K562 (cell line): ENCODE measurements at regions not wholly inside any gene's neighbourhood (a gene's known extent, or its start where the extent isn't known, plus 50 kb on each side); places are given as distances from the start of the nearest gene placed in this dataset.

ENCODE experiments used
- CBX5 ChIP-seq: IDR thresholded peaks from 2 replicates; pipeline ENCODE4 v1.6.1; 2014; ENCODE audit warnings: low read depth, borderline replicate concordance
- JUN ChIP-seq, 2 experiments: sonication (generic) in 1 of 2; formaldehyde crosslinking in 1 of 2; IDR thresholded peaks; 2 replicates each; pipeline versions ENCODE4 v1.6.1 to v1.8.0; 2012 to 2022; ENCODE audit warnings: borderline replicate concordance in 2 of 2, mild to moderate bottlenecking in 2 of 2, improper control_type of control experiment in 1 of 2, low read depth in 1 of 2, low read length in 1 of 2, missing genetic modification reagents in 1 of 2
- RAD21 ChIP-seq, 2 experiments: fragments of 250-450 bp in 1 of 2; fragments of 450-650 bp in 1 of 2; sonication (Bioruptor Pico) in 1 of 2; formaldehyde crosslinking in 1 of 2; IDR thresholded peaks in 1 of 2; conservative IDR thresholded peaks in 1 of 2; 2 replicates each; pipeline versions ENCODE4 v1.4.0 to v1.8.0; 2020 to 2022; ENCODE audit warnings: mild to moderate bottlenecking in 2 of 2, moderate library complexity in 1 of 2
- SMC3 ChIP-seq: conservative IDR thresholded peaks from 2 replicates; pipeline ENCODE4 v1.6.1; 2011; ENCODE audit warnings: low read depth, low read length, improper control_type of control experiment; ENCODE audit not compliant: insufficient read depth
- TRIM24 ChIP-seq, 2 experiments: fragments of 450-650 bp; IDR thresholded peaks; 2 replicates each; pipeline ENCODE4 v1.6.1; 2016
- TRIM28 ChIP-seq: fragments of 450-650 bp; IDR thresholded peaks from 2 replicates; pipeline ENCODE4 v1.6.1; 2017
- ZNF212 ChIP-seq: fragments of 450-650 bp; formaldehyde crosslinking; IDR thresholded peaks from 2 replicates; pipeline ENCODE4 v1.4.0; 2020; ENCODE audit warnings: mild to moderate bottlenecking
- ZNF24 ChIP-seq: fragments of 450-650 bp; IDR thresholded peaks from 2 replicates; pipeline ENCODE4 v1.6.1; 2016
- ZNF253 ChIP-seq: fragments of 250-450 bp; sonication (Bioruptor Pico); conservative IDR thresholded peaks from 2 replicates; pipeline ENCODE4 v1.6.1; 2021; ENCODE audit warnings: mild to moderate bottlenecking
- TF ChIP-seq, protein P1 (sequence below), 2 experiments: fragments of 450-650 bp; formaldehyde crosslinking in 1 of 2; IDR thresholded peaks; 2 replicates each; pipeline versions ENCODE4 v1.4.0 to v1.6.1; 2014 to 2020; ENCODE audit warnings: mild to moderate bottlenecking in 2 of 2, borderline replicate concordance in 1 of 2, low read depth in 1 of 2
- TF ChIP-seq, protein P2 (sequence below): sonication (generic); formaldehyde crosslinking; IDR thresholded peaks from 2 replicates; pipeline ENCODE4 v1.8.1; 2022; ENCODE audit warnings: missing genetic modification reagents
- TF ChIP-seq, protein P3 (sequence below), 3 experiments: IDR thresholded peaks in 2 of 3; conservative IDR thresholded peaks in 1 of 3; 2 replicates each; pipeline ENCODE4 v1.5.1; 2011 to 2012; ENCODE audit warnings: low read length in 3 of 3, mild to moderate bottlenecking in 3 of 3, control low read depth in 2 of 3, improper control_type of control experiment in 1 of 3, inconsistent platforms in 1 of 3, low read depth in 1 of 3, mixed read lengths in 1 of 3, moderate library complexity in 1 of 3; ENCODE audit not compliant: insufficient read depth in 2 of 3
- TF ChIP-seq, protein P4 (sequence below): sonication (generic); formaldehyde crosslinking; IDR thresholded peaks from 2 replicates; pipeline ENCODE4 v1.8.1; 2022; ENCODE audit warnings: missing genetic modification reagents

DNA sequence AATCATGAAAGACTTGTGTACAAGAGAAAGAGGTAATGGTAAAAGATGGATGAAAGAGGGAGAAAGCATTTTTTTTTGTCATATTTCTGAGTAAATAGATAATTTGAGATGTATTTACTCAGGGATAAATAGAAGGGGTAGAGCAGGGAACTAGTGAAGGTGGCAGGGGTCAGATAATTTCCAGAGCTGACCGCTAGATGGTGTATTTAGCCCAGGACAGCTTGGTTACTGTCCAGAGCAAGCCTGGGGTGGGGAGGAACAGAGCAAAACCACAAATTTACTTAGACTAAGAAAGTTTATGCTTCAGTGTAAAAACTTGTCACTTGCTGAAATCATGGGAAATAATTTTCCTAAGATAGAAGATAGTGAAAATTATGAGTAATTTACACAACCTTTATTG lies 91.5 kb downstream of the XCL2 start (continued):
- TF ChIP-seq, protein P1, sequence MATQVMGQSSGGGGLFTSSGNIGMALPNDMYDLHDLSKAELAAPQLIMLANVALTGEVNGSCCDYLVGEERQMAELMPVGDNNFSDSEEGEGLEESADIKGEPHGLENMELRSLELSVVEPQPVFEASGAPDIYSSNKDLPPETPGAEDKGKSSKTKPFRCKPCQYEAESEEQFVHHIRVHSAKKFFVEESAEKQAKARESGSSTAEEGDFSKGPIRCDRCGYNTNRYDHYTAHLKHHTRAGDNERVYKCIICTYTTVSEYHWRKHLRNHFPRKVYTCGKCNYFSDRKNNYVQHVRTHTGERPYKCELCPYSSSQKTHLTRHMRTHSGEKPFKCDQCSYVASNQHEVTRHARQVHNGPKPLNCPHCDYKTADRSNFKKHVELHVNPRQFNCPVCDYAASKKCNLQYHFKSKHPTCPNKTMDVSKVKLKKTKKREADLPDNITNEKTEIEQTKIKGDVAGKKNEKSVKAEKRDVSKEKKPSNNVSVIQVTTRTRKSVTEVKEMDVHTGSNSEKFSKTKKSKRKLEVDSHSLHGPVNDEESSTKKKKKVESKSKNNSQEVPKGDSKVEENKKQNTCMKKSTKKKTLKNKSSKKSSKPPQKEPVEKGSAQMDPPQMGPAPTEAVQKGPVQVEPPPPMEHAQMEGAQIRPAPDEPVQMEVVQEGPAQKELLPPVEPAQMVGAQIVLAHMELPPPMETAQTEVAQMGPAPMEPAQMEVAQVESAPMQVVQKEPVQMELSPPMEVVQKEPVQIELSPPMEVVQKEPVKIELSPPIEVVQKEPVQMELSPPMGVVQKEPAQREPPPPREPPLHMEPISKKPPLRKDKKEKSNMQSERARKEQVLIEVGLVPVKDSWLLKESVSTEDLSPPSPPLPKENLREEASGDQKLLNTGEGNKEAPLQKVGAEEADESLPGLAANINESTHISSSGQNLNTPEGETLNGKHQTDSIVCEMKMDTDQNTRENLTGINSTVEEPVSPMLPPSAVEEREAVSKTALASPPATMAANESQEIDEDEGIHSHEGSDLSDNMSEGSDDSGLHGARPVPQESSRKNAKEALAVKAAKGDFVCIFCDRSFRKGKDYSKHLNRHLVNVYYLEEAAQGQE (IDR thresholded peaks at IDR 0.05; ENCODE audit: borderline replicate concordance), result peak; percentile 50; the same call in 1 of the 2 replicates
- TF ChIP-seq, protein P1 (CRISPR knock-in tag; IDR thresholded peaks at IDR 0.05; ENCODE audit: low read depth), result no peak
- TF ChIP-seq TRIM28 (peak; percentile 91), ZNF24 (peak; percentile 56; the same call in 1 of the 2 replicates), ZNF253 (CRISPR knock-in tag) (no peak), JUN (IDR thresholded peaks at IDR 0.05; ENCODE audit: borderline replicate concordance, low read depth, low read length) (0 out of 2 replicates have a peak, but pooled peaks have one; percentile 15), JUN (CRISPR knock-in tag; IDR thresholded peaks at IDR 0.05; ENCODE audit: borderline replicate concordance) (no peak), RAD21 (CRISPR knock-in tag; conservative IDR thresholded peaks at IDR 0.05 in 1 of 2, IDR thresholded peaks at IDR 0.05 in 1 of 2) (peak; percentile 34 to 87), SMC3 (0 out of 2 replicates have a peak, but pooled peaks have one; percentile 38), ZNF212 (CRISPR knock-in tag) (no peak), CBX5 (peak; percentile 96), TRIM24 (IDR thresholded peaks at IDR 0.05) (peak in 1 of 2 experiments; percentile 50; a peak in 1 of 4 replicates)
- TF ChIP-seq, protein P2, sequence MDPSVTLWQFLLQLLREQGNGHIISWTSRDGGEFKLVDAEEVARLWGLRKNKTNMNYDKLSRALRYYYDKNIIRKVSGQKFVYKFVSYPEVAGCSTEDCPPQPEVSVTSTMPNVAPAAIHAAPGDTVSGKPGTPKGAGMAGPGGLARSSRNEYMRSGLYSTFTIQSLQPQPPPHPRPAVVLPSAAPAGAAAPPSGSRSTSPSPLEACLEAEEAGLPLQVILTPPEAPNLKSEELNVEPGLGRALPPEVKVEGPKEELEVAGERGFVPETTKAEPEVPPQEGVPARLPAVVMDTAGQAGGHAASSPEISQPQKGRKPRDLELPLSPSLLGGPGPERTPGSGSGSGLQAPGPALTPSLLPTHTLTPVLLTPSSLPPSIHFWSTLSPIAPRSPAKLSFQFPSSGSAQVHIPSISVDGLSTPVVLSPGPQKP (CRISPR knock-in tag), result no peak
- TF ChIP-seq, protein P3, sequence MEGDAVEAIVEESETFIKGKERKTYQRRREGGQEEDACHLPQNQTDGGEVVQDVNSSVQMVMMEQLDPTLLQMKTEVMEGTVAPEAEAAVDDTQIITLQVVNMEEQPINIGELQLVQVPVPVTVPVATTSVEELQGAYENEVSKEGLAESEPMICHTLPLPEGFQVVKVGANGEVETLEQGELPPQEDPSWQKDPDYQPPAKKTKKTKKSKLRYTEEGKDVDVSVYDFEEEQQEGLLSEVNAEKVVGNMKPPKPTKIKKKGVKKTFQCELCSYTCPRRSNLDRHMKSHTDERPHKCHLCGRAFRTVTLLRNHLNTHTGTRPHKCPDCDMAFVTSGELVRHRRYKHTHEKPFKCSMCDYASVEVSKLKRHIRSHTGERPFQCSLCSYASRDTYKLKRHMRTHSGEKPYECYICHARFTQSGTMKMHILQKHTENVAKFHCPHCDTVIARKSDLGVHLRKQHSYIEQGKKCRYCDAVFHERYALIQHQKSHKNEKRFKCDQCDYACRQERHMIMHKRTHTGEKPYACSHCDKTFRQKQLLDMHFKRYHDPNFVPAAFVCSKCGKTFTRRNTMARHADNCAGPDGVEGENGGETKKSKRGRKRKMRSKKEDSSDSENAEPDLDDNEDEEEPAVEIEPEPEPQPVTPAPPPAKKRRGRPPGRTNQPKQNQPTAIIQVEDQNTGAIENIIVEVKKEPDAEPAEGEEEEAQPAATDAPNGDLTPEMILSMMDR (IDR thresholded peaks at IDR 0.05 in 2 of 3, conservative IDR thresholded peaks at IDR 0.05 in 1 of 3; ENCODE audit: insufficient read depth in 2 of 3, low read depth in 1 of 3, low read length in 3 of 3), result peak; percentile 70 to 76 (median 72)
- TF ChIP-seq, protein P4, sequence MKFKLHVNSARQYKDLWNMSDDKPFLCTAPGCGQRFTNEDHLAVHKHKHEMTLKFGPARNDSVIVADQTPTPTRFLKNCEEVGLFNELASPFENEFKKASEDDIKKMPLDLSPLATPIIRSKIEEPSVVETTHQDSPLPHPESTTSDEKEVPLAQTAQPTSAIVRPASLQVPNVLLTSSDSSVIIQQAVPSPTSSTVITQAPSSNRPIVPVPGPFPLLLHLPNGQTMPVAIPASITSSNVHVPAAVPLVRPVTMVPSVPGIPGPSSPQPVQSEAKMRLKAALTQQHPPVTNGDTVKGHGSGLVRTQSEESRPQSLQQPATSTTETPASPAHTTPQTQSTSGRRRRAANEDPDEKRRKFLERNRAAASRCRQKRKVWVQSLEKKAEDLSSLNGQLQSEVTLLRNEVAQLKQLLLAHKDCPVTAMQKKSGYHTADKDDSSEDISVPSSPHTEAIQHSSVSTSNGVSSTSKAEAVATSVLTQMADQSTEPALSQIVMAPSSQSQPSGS (CRISPR knock-in tag), result no peak
- TF ChIP-seq, all 486 proteins: peak for 12
